Neural crest cell (in vitro differentiated cells): ENCODE measurements at regions not wholly inside any gene's neighbourhood (a gene's known extent, or its start where the extent isn't known, plus 50 kb on each side); places are given as distances from the start of the nearest gene placed in this dataset.

Experiments used
- DNase-seq: peaks from one replicate; pipeline ENCODE4 v3.0.0; 2021; ENCODE audit warnings: low read depth, mixed read lengths, low spot score
- H3K27ac Mint-ChIP-seq: one replicate; pipeline ENCODE4 v1.8.0; 2021; ENCODE audit warnings: mild to moderate bottlenecking, mixed read lengths; ENCODE audit not compliant: unreplicated experiment
- H3K27me3 Mint-ChIP-seq: 2 replicates; pipeline ENCODE4 v1.8.0; 2021; ENCODE audit warnings: low read depth, mild to moderate bottlenecking, mixed read lengths
- H3K36me3 Mint-ChIP-seq: 2 replicates; pipeline ENCODE4 v1.8.0; 2021; ENCODE audit warnings: low read depth, mild to moderate bottlenecking, mixed read lengths
- H3K4me1 Mint-ChIP-seq: 2 replicates; pipeline ENCODE4 v1.8.0; 2021; ENCODE audit warnings: mixed read lengths
- H3K4me3 Mint-ChIP-seq: one replicate; pipeline ENCODE4 v1.8.0; 2021; ENCODE audit warnings: mild to moderate bottlenecking, mixed read lengths
- H3K9me3 Mint-ChIP-seq: 2 replicates; pipeline ENCODE4 v1.8.0; 2021; ENCODE audit warnings: mixed read lengths
- CTCF ChIP-seq: fragments of 200-600 bp; sonication (generic); conservative IDR thresholded peaks from 2 replicates; pipeline ENCODE4 v1.5.0; 2021; ENCODE audit warnings: antibody characterized with exemption, mild to moderate bottlenecking

- no peak overlapping the region for H3K4me3 Mint-ChIP-seq
- H3K27ac Mint-ChIP-seq, result no peak overlapping the region
- H3K4me1 Mint-ChIP-seq, result no peaks in the 10 kb centered on the region
- DNase-seq, result no peak
- no peak for TF ChIP-seq CTCF
- H3K36me3 Mint-ChIP-seq, result no peaks in the 10 kb centered on the region
- H3K9me3 Mint-ChIP-seq, result no peaks in the 10 kb centered on the region
- H3K27me3 Mint-ChIP-seq, result peaks cover 15% of the 10 kb centered on the region
These were observed 96.6 kb downstream of the ABHD5 start for GRCh38 chr3:43787330-43787729.

GRCh38 chr3:43789028-43789427 lies 98.3 kb downstream of the ABHD5 start:
- no peak for DNase-seq
- H3K36me3 Mint-ChIP-seq, result no peaks in the 10 kb centered on the region
- H3K4me1 Mint-ChIP-seq, result no peaks in the 10 kb centered on the region
- peaks cover 18% of the 10 kb centered on the region for H3K27me3 Mint-ChIP-seq
- no peak overlapping the region for H3K27ac Mint-ChIP-seq
- TF ChIP-seq CTCF, result no peak
- H3K4me3 Mint-ChIP-seq, result no peak overlapping the region
- H3K9me3 Mint-ChIP-seq, result no peaks in the 10 kb centered on the region

- no peak for TF ChIP-seq CTCF
- H3K4me3 Mint-ChIP-seq, result no peak overlapping the region
- H3K9me3 Mint-ChIP-seq, result no peaks in the 10 kb centered on the region
- peaks cover 19% of the 10 kb centered on the region for H3K27me3 Mint-ChIP-seq
- no peak overlapping the region for H3K27ac Mint-ChIP-seq
- DNase-seq, result no peak
- H3K4me1 Mint-ChIP-seq, result no peaks in the 10 kb centered on the region
- H3K36me3 Mint-ChIP-seq, result no peaks in the 10 kb centered on the region
These were observed 99.3 kb downstream of the ABHD5 start for GRCh38 chr3:43790060-43790459.

GRCh38 chr3:43790476-43790875 lies 99.7 kb downstream of the ABHD5 start:
- no peak overlapping the region for H3K27ac Mint-ChIP-seq
- no peaks in the 10 kb centered on the region for H3K36me3 Mint-ChIP-seq
- H3K9me3 Mint-ChIP-seq, result no peaks in the 10 kb centered on the region
- H3K27me3 Mint-ChIP-seq, result peaks cover 19% of the 10 kb centered on the region
- no peak for DNase-seq
- H3K4me3 Mint-ChIP-seq, result no peak overlapping the region
- no peaks in the 10 kb centered on the region for H3K4me1 Mint-ChIP-seq
- TF ChIP-seq CTCF, result no peak

- H3K36me3 Mint-ChIP-seq, result no peaks in the 10 kb centered on the region
- DNase-seq, result no peak
- no peak overlapping the region for H3K27ac Mint-ChIP-seq
- no peak for TF ChIP-seq CTCF
- peaks cover 17% of the 10 kb centered on the region for H3K27me3 Mint-ChIP-seq
- no peak overlapping the region for H3K4me3 Mint-ChIP-seq
- no peaks in the 10 kb centered on the region for H3K4me1 Mint-ChIP-seq
- H3K9me3 Mint-ChIP-seq, result no peaks in the 10 kb centered on the region
These were observed 100.5 kb downstream of the ABHD5 start for GRCh38 chr3:43791246-43791645.

- Mint-ChIP-seq H3K4me1 (no peaks in the 10 kb centered on the region), H3K27ac (no peak overlapping the region), H3K4me3 (no peak overlapping the region), H3K9me3 (peaks cover 4% of the 10 kb centered on the region), H3K27me3 (peaks cover 17% of the 10 kb centered on the region), H3K36me3 (no peaks in the 10 kb centered on the region)
- no peak for TF ChIP-seq CTCF
- no peak for DNase-seq
These were observed 102.2 kb downstream of the ABHD5 start for GRCh38 chr3:43792904-43793303.
